Transverse colon (tissue), 4 donors: ENCODE measurements at regions not wholly inside any gene's neighbourhood (a gene's known extent, or its start where the extent isn't known, plus 50 kb on each side); places are given as distances from the start of the nearest gene placed in this dataset.

Experiments
- DNase-seq: peaks from one replicate; pipeline ENCODE4 v3.0.0-alpha.2; 2019
- H3K27ac ChIP-seq, 4 donors: fragments of 200-600 bp; sonication (generic); 2 replicates each; pipeline ENCODE4 v1.5.1; 2016 to 2018; ENCODE audit warnings: inconsistent platforms in 4 of 4
- H3K27me3 ChIP-seq: fragments of 200-600 bp; sonication (generic); 2 replicates; pipeline ENCODE4 v1.5.1; 2017; ENCODE audit warnings: inconsistent platforms
- H3K36me3 ChIP-seq, 4 donors: fragments of 200-600 bp; sonication (generic); 2 replicates each; pipeline ENCODE4 v1.5.1; 2017 to 2019; ENCODE audit warnings: inconsistent platforms in 4 of 4
- H3K4me1 ChIP-seq, 4 donors: fragments of 200-600 bp; sonication (generic); 2 replicates each; pipeline ENCODE4 v1.5.1; 2017 to 2020; ENCODE audit warnings: inconsistent platforms in 4 of 4
- H3K4me3 ChIP-seq, 4 donors: fragments of 200-600 bp; sonication (generic); 1 replicate in 1 of 4; 2 replicates in 3 of 4; pipeline versions ENCODE4 v1.5.1 to v1.6.1; 2017 to 2019; ENCODE audit warnings: inconsistent platforms in 4 of 4
- H3K9me3 ChIP-seq, 2 donors: fragments of 200-600 bp; sonication (generic); 2 replicates each; pipeline ENCODE4 v1.5.1; 2017 to 2019; ENCODE audit warnings: inconsistent platforms in 2 of 2
- CTCF ChIP-seq, 5 experiments: fragments of 200-600 bp in 3 of 5; fragments of 450-650 bp in 2 of 5; sonication (generic) in 3 of 5; IDR thresholded peaks; 1 replicate in 2 of 5; 2 replicates in 3 of 5; pipeline ENCODE4 v1.5.1; 2016 to 2017; ENCODE audit warnings: antibody characterized with exemption in 5 of 5, inconsistent platforms in 3 of 5, mild to moderate bottlenecking in 2 of 5, moderate library complexity in 1 of 5
- EP300 ChIP-seq: sonication (generic); formaldehyde crosslinking; IDR thresholded peaks from one replicate; pipeline ENCODE4 v1.6.1; 2017; ENCODE audit warnings: antibody characterized with exemption, low read depth
- POLR2A ChIP-seq: fragments of 450-650 bp; IDR thresholded peaks from one replicate; pipeline ENCODE4 v1.6.1; 2016; ENCODE audit warnings: antibody characterized with exemption, mild to moderate bottlenecking, moderate library complexity
- POLR2AphosphoS5 ChIP-seq, 3 donors: sonication (generic); formaldehyde crosslinking; IDR thresholded peaks; one replicate each; pipeline ENCODE4 v1.6.1; 2016; ENCODE audit warnings: antibody characterized with exemption in 3 of 3
- WGBS, 2 donors: methylation state at CpG; one replicate each; pipeline ENCODE4 v1.1.5; 2018; ENCODE audit warnings: low coverage in 1 of 2; 5-methylcytosine and 5-hydroxymethylcytosine counted together
- in situ Hi-C, 4 donors: fragments of 200-750 bp; cut with MboI; loops; one replicate each; pipeline versions ENCODE4 v1.15.0 to v1.15.1; 2017; ENCODE audit warnings: low sequenced_read_pairs in 3 of 4, low pct_ligation_motif_present in 1 of 4, low pct_unique_long_range_greater_than_20kb in 1 of 4
- intact Hi-C: fragments of 100-400 bp; cut with DNase I; formaldehyde crosslinking; loops from one replicate; pipeline ENCODE4 v1.15.1; 2023; ENCODE audit warnings: low total_unique reads

- in situ Hi-C loops (no loop called here), intact Hi-C loops (no loop called here)
- Histone ChIP-seq H3K36me3 (no peaks in the 10 kb centered on the region), H3K9me3 (no peaks in the 10 kb centered on the region), H3K4me3 (no peak overlapping the region), H3K4me1 (no peaks in the 10 kb centered on the region), H3K27ac (no peak overlapping the region), H3K27me3 (no peaks in the 10 kb centered on the region)
- WGBS, 2 donors, result 91 to 100% methylated on average over 1 to 11 of the region's 11 CpGs
- no peak for DNase-seq
- TF ChIP-seq EP300 (no peak), POLR2A (no peak), POLR2AphosphoS5 (IDR thresholded peaks at IDR 0.05) (no peak), CTCF (IDR thresholded peaks at IDR 0.05) (no peak)
These were observed 67.4 kb upstream of the SPIN1 start for GRCh38 chr9:88320748-88321415.

- intact Hi-C loops, result no loop called here
- 80 to 81% methylated on average over 1 to 6 of the region's 6 CpGs for WGBS, 2 donors
- no peaks in the 10 kb centered on the region for H3K9me3 ChIP-seq
- H3K4me3 ChIP-seq, result no peak overlapping the region
- in situ Hi-C loops, result no loop called here
- no peaks in the 10 kb centered on the region for H3K4me1 ChIP-seq
- TF ChIP-seq POLR2A (no peak), EP300 (no peak), POLR2AphosphoS5 (IDR thresholded peaks at IDR 0.05) (no peak), CTCF (IDR thresholded peaks at IDR 0.05) (no peak)
- H3K27me3 ChIP-seq, result no peaks in the 10 kb centered on the region
- H3K36me3 ChIP-seq, result no peaks in the 10 kb centered on the region
- H3K27ac ChIP-seq, result no peak overlapping the region
- no peak for DNase-seq
These were observed 68.1 kb upstream of the SPIN1 start for GRCh38 chr9:88319936-88320747.

GRCh38 chr9:88313364-88314220 is 74.7 kb upstream of the SPIN1 start:
- Histone ChIP-seq H3K4me1 (no peaks in the 10 kb centered on the region), H3K27me3 (no peaks in the 10 kb centered on the region), H3K36me3 (no peaks in the 10 kb centered on the region), H3K27ac (no peak overlapping the region), H3K4me3 (no peak overlapping the region), H3K9me3 (no peaks in the 10 kb centered on the region)
- in situ Hi-C loops, result no loop called here
- no peak for DNase-seq
- TF ChIP-seq EP300 (no peak), POLR2A (no peak), CTCF (IDR thresholded peaks at IDR 0.05) (no peak), POLR2AphosphoS5 (IDR thresholded peaks at IDR 0.05) (no peak)
- intact Hi-C loops, result no loop called here
- WGBS, 2 donors, result 68 to 80% methylated on average over 8 to 15 of the region's 15 CpGs

- WGBS, 2 donors, result 82 to 85% methylated on average over 10 to 13 of the region's 13 CpGs
- no peak for DNase-seq
These were observed 75.6 kb upstream of the SPIN1 start for GRCh38 chr9:88312517-88313103.

More at GRCh38 chr9:88312517-88313103, 75.6 kb upstream of the SPIN1 start:
- Histone ChIP-seq H3K27me3 (no peaks in the 10 kb centered on the region), H3K27ac (no peak overlapping the region), H3K4me1 (no peaks in the 10 kb centered on the region), H3K4me3 (no peak overlapping the region), H3K36me3 (no peaks in the 10 kb centered on the region), H3K9me3 (no peaks in the 10 kb centered on the region)
- in situ Hi-C loops, result no loop called here
- TF ChIP-seq CTCF (IDR thresholded peaks at IDR 0.05), result no peak
- TF ChIP-seq EP300, result no peak
- TF ChIP-seq POLR2AphosphoS5 (IDR thresholded peaks at IDR 0.05), result no peak
- no peak for TF ChIP-seq POLR2A
- intact Hi-C loops, result no loop called here
